DMS 273 (cell line): ENCODE measurements at regions not wholly inside any gene's neighbourhood (a gene's known extent, or its start where the extent isn't known, plus 50 kb on each side); places are given as distances from the start of the nearest gene placed in this dataset.

Experiments
- DNase-seq: peaks from one replicate; lab custom pipeline; 2025; ENCODE audit not compliant: unreplicated experiment; lab: John Stamatoyannopoulos, UW

- no peak for DNase-seq
Observed at GRCh38 chr6:93083337-93084230, 335.8 kb downstream of the EPHA7 start.

DNA sequence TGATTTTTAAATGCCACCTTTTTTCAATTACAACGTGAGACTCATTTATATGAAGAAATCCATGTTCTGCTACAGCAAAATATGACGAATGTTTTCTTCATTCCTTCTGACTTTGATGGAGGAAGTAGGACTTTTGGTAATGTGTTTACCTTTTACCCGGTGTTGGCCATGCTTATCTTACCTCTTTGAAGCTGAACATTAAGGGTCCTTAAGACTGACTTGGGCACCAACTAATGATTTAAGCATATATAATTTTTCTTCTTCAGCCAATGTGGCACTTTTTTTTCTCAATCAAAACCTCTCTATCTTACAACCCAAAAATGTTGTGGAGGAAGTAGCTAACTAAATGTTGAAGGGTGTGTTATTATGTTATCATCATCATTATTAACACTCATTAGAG is 337.5 kb downstream of the EPHA7 start:
- no peak for DNase-seq

DNA sequence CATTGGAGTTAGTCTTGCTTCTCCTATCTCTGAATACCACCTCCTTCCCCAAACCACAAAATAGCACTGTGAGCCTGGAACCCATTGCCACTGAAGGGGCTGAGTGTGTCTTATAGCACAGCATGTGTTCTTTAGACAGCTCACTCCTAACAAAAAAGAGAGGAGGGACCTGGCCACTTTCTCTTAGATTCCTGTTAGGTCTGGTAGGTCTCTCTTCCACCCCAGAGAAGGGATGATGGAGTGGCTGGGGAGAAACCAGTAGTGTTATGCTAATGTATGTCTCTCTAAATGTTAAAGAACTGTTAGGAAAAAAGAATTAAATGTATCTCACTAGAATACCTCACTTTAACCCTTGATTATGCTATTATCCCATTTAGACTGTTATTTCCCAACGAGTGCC is 340.3 kb downstream of the EPHA7 start:
- no peak for DNase-seq

DNA sequence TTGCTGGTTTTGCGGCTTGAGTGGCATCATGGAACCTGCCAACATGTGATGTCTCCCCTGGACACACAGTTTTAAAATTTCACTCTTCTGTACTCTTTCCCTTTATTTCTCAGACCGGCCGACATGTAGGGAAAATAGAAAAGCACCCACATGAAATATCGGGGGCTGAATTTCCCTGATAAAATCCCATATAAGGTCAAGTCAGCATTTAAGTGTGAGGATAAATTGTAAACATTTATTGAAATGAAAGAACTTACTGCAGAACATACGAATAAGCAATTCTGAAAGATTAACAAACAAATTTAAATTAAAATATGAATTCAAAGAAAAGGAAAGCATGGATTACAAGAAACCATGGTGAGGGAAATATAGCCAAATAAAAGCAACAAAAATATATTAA is 345.5 kb downstream of the EPHA7 start:
- no peak for DNase-seq

GRCh38 chr6:93069856-93070255 is 349.5 kb downstream of the EPHA7 start:
- DNase-seq = no peak

- no peak for DNase-seq
Observed at GRCh38 chr6:93059911-93060310, 359.4 kb downstream of the EPHA7 start.

- DNase-seq = no peak
Observed at GRCh38 chr6:93057584-93057983, 361.8 kb downstream of the EPHA7 start.

DNA sequence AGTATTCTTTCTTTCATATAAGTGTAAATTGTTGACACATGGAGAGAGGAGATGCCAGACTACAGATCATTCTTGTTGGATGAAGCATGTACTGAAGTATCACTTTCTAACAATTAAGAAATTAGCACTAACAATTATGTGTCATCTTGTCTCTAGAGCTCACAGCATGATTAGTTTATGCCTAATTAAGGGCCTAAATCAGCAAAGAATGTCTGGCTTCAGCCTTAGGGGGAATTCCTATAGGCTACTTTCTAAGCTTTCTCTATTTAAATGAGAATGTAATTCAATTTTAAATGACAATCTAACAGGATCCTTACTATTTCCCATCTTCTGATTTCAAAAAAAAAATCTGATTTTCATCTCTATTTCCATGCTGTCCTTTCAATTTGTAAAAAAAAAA is 371.0 kb downstream of the EPHA7 start:
- DNase-seq = no peak

- no peak for DNase-seq
Observed at GRCh38 chr6:93047033-93047432, 372.3 kb downstream of the EPHA7 start.

- no peak for DNase-seq
Observed at GRCh38 chr6:93045156-93045555, 374.2 kb downstream of the EPHA7 start.

DNA sequence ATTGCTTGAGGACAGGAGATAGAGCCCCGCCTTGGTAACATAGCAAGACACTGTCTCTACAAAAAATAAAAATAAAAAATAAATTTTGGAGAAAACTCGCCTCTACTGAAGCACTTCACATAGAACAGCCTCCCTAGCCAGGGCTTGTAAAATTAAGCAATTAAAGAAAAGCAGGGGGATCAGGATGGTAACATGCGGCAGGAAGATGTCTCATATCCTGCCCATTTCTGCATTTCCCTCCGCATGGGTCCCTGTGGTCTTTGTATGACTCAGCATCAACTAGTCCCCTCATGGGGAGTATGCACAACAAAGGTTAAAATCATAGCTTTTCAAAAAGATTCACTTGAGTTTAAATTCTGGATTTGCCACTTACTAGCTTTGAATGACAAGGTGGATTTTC is 379.0 kb downstream of the EPHA7 start:
- no peak for DNase-seq

DNA sequence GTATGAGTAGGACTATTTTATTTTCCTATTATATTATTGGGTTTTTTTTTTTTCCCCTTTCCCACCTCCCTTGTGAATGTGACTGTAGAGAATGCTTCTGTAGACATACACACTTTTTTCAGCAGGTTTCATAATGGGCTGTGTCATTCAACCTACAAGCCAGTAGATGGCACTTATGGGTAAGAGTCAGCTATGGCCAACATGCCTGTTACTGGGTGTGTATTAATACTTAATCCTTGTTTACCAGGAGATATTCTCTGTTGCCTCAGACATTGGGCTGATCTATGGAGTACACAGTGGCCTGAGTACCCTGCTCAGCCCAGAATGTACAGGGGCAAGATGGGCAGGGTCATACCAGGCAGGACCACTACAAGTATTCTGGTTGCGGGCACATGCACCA is 382.5 kb downstream of the EPHA7 start:
- peak; percentile 19 for DNase-seq

- DNase-seq = no peak
Observed at GRCh38 chr6:93035756-93036155, 383.6 kb downstream of the EPHA7 start.

- DNase-seq = no peak
Observed at GRCh38 chr6:93021235-93021915, 398.0 kb downstream of the EPHA7 start.

DNA sequence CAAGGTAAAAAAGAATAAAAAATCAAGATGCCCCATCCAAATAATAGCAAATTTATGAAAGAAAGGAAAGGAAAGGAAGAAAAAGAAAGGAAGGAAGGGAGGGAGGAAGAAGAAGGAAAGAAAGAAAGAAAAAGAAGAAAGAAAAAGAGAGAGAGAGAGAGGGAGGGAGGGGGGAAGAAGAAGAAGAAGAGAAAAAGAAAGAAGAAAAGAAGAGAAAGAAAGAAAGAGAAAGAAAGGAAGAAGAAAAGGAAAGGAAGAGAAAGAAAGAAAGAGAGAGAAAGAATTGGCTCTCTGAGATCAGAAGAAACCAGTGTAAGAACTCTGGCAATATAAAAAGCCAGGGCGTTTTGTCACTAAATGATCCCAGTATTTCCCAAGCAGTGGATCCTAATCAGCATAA is 401.7 kb downstream of the EPHA7 start:
- DNase-seq = no peak

DNA sequence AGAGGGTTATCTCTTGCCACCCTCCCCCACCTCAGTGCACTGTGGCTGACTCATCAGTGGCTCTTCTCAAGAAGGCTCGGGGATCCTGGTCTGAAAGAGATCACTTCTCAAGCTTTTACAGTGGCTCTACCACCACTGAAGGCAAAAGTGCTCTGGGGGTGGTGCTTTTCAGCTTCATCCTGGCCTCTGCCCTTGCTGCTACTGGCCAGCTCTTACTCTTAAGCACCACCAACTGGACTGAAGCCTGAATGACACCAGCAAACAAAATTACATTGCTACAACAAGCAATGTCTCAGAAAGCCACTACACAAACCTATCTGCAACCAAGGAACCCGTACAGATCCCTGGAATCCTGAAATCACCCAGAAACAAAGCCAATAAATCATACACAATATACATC is 402.1 kb downstream of the EPHA7 start:
- peak; percentile 1 for DNase-seq

- no peak for DNase-seq
Observed at GRCh38 chr6:93013054-93013453, 406.3 kb downstream of the EPHA7 start.

DNA sequence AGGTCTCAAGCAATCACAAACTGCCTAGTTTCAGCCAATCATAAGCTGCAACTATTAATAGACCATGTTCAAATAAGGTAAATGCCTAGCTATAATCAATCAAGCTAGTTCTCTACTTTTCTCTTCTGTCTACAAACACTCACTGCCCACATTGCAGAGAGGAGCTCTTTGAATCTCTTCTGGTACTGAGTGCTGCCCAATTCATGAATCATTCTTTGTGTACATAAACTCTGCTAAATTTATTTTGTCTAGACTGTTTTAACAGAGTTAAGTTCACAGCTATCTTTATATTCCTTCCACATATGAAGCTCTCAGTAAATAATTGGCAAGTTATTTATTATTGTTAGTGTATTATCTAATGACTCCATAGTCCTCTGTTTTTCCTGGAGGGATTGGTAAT is 411.0 kb downstream of the EPHA7 start:
- no peak for DNase-seq

GRCh38 chr6:92989656-92990055 is 429.7 kb downstream of the EPHA7 start:
- DNase-seq = no peak

DNA sequence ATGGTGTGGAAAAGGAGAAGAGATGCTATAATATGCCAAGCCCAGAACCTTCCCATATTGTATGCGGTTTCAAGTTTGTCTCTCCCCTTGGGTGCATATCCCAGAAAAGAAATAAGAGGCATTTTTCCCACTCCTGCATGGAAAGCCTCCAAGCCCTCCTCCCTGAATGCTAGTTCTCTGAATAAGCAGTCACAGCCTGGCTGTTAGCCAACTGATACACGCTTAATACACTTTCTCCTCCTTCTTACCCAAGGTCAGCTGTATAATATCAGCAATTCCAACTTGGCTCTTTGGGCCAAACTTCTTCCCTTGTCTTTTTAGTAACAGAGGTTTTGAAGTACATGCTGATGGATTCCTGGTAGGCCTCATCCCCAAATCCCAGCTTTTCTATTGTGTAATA is 440.1 kb downstream of the EPHA7 start:
- no peak for DNase-seq

GRCh38 chr6:92977018-92977417 is 442.3 kb downstream of the EPHA7 start:
- DNase-seq = no peak

- DNase-seq = no peak
Observed at GRCh38 chr6:92967362-92967761, 452.0 kb downstream of the EPHA7 start.

DNA sequence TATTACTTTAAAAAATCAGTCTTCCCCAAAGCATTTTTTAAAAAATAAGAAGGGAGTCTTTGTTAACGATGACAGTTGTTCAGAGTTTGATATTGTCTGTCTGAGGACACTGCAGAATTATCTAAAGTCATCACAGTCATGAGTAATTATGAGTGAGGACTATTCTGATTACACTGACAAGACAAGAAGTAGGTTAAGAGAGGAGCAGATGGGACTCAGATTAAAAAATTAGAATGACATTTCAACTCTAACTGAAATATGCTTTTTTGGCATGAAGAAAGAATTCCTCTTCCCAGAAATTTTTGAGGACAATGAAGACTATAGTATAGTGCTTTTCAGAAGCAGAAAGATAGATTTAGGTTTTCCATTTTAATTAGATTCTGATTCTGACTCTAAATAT is 456.5 kb downstream of the EPHA7 start:
- no peak for DNase-seq
